ENCODE measurements at regions not wholly inside any gene's neighbourhood (a gene's known extent, or its start where the extent isn't known, plus 50 kb on each side); places are given as distances from the start of the nearest gene placed in this dataset.
"Not testable (repeated sequence)": the region's sequence is repeated elsewhere in the genome, so short reads cannot be mapped to it uniquely, and the experiment has no call there.

- no peak for TF ChIP-seq CTCF (IDR thresholded peaks at IDR 0.05; ENCODE audit: low read depth, low read length)
- no peak for TF ChIP-seq POLR2A (IDR thresholded peaks at IDR 0.05; ENCODE audit: extremely low read depth, insufficient read length)
- no peak for TF ChIP-seq MAX (IDR thresholded peaks at IDR 0.05; ENCODE audit: low read depth, low read length)
- no peak for TF ChIP-seq MYC (IDR thresholded peaks at IDR 0.05; ENCODE audit: low read depth, low read length)
- H3K4me3 ChIP-seq (ENCODE audit: low read depth, low read length) = no peak overlapping the region
- no peak for DNase-seq (ENCODE audit: low read depth)
Observed at GRCh38 chr2:62654876-62655359, 50.6 kb upstream of the EHBP1 start.

- TF ChIP-seq POLR2A (IDR thresholded peaks at IDR 0.05; ENCODE audit: extremely low read depth, insufficient read length) = no peak
- no peak for TF ChIP-seq MYC (IDR thresholded peaks at IDR 0.05; ENCODE audit: low read depth, low read length)
- no peak for TF ChIP-seq MAX (IDR thresholded peaks at IDR 0.05; ENCODE audit: low read depth, low read length)
- no peak for TF ChIP-seq CTCF (IDR thresholded peaks at IDR 0.05; ENCODE audit: low read depth, low read length)
- no peak for DNase-seq (ENCODE audit: low read depth)
- no peak overlapping the region for H3K4me3 ChIP-seq (ENCODE audit: low read depth, low read length)
Observed at GRCh38 chr2:62654423-62654791, 51.1 kb upstream of the EHBP1 start.

GRCh38 chr2:62653582-62654422, 51.7 kb upstream of the EHBP1 start:
- no peak overlapping the region for H3K4me3 ChIP-seq (ENCODE audit: low read depth, low read length)
- no peak for TF ChIP-seq CTCF (IDR thresholded peaks at IDR 0.05; ENCODE audit: low read depth, low read length)
- no peak for TF ChIP-seq MYC (IDR thresholded peaks at IDR 0.05; ENCODE audit: low read depth, low read length)
- no peak for TF ChIP-seq MAX (IDR thresholded peaks at IDR 0.05; ENCODE audit: low read depth, low read length)
- no peak for TF ChIP-seq POLR2A (IDR thresholded peaks at IDR 0.05; ENCODE audit: extremely low read depth, insufficient read length)
- DNase-seq (ENCODE audit: low read depth) = no peak

GRCh38 chr2:62649087-62649486, 56.4 kb upstream of the EHBP1 start:
- not testable (repeated sequence) for H3K4me3 ChIP-seq (ENCODE audit: low read depth, low read length); DNase-seq (ENCODE audit: low read depth)

GRCh38 chr2:62643100-62643471, 62.4 kb upstream of the EHBP1 start:
- no peak for DNase-seq (ENCODE audit: low read depth)
- no peak overlapping the region for H3K4me3 ChIP-seq (ENCODE audit: low read depth, low read length)
- TF ChIP-seq CTCF (IDR thresholded peaks at IDR 0.05; ENCODE audit: low read depth, low read length) = no peak
- TF ChIP-seq MAX (IDR thresholded peaks at IDR 0.05; ENCODE audit: low read depth, low read length) = no peak
- TF ChIP-seq POLR2A (IDR thresholded peaks at IDR 0.05; ENCODE audit: extremely low read depth, insufficient read length) = no peak
- no peak for TF ChIP-seq MYC (IDR thresholded peaks at IDR 0.05; ENCODE audit: low read depth, low read length)

- no peak overlapping the region for H3K4me3 ChIP-seq (ENCODE audit: low read depth, low read length)
- DNase-seq (ENCODE audit: low read depth) = no peak
- TF ChIP-seq MYC (IDR thresholded peaks at IDR 0.05; ENCODE audit: low read depth, low read length) (no peak), MAX (IDR thresholded peaks at IDR 0.05; ENCODE audit: low read depth, low read length) (no peak), CTCF (IDR thresholded peaks at IDR 0.05; ENCODE audit: low read depth, low read length) (no peak), POLR2A (IDR thresholded peaks at IDR 0.05; ENCODE audit: extremely low read depth, insufficient read length) (no peak)
Observed at GRCh38 chr2:62642429-62643099, 62.9 kb upstream of the EHBP1 start.
